HG03039 (cell line): ENCODE measurements at regions not wholly inside any gene's neighbourhood (a gene's known extent, or its start where the extent isn't known, plus 50 kb on each side); places are given as distances from the start of the nearest gene placed in this dataset.
"Not testable (repeated sequence)": the region's sequence is repeated elsewhere in the genome, so short reads cannot be mapped to it uniquely, and the experiment has no call there.

ENCODE experiments used
- ATAC-seq: cut with Tn5 transposase; IDR thresholded peaks from one replicate; pipeline ENCODE4 v1.9.1; 2021; ENCODE audit warnings: mild to moderate bottlenecking, moderate library complexity; ENCODE audit not compliant: unreplicated experiment

DNA sequence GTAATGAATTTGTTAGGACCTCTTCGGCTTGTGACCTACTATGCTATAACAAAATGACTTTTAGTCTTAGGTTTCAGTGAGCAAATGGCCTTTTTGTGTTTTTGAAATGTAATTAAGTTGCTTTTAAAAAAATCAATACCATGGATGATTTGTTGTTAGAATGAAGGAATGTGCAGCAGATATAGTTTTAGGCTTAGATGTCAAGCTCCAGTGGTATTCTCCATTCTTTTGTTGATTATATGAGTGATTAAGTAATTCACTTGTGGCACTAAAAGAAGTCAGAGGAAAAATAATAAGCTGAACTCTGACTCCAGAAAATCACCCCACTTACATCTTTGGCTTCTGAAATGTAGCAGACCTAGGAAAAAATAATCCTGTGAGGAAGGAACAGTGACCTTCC is 474.1 kb upstream of the MIS18BP1 start:
- no peak for ATAC-seq

- no peak for ATAC-seq
Measured at GRCh38 chr14:45721472-45721871, 468.5 kb upstream of the MIS18BP1 start.

- ATAC-seq, result no peak
Measured at GRCh38 chr14:45716572-45716971, 463.6 kb upstream of the MIS18BP1 start.

GRCh38 chr14:45715946-45716345 is 462.9 kb upstream of the MIS18BP1 start:
- ATAC-seq, result no peak

GRCh38 chr14:45709541-45709940 is 456.5 kb upstream of the MIS18BP1 start:
- ATAC-seq, result no peak

DNA sequence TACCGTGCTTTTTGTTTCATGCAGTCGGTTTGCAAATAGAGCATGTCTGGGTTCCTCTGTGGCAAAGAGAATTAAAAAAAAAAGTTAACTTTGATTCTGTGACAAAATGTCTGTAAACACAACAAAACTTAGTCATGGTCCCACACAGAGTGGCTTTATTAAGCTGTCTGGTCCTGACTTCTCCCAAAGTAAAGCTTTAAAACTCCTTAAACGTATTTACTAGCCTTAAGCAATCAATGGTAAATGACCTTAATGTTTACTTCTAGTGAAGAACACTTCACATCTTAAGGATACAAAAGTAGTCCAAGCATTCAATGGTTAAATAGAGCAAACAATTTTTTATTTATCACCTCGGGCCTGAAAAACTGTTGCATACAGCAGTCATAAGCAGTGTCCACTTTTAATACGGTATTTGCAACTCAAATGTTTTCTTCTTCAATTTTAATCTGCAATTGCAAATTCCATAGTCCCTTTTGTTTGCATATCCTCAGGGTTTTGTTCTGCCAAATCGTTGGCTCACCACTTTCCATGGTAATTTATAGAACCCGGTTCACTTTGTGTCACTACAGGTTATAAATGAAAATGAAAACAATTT is 453.0 kb upstream of the MIS18BP1 start:
- ATAC-seq, result no peak

DNA sequence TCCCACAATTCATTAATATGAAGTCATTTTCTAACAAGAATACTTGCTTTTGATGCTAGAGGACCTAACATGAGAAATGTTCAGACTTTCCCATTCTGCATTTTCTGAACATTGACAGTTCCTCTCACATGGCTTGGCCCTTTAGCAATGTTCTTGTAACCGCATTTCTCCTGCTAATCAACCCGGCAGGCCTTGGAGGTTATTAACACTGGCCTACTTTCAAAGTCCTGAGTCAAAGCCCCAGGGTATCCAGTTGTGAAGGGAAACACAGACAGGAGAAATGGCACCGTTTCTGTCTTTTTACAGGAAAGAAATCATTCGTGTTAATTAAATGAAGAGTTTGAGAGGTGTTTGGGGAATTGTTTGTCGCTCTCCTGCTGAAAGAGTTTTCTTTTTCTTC is 446.5 kb upstream of the MIS18BP1 start:
- ATAC-seq, result no peak

DNA sequence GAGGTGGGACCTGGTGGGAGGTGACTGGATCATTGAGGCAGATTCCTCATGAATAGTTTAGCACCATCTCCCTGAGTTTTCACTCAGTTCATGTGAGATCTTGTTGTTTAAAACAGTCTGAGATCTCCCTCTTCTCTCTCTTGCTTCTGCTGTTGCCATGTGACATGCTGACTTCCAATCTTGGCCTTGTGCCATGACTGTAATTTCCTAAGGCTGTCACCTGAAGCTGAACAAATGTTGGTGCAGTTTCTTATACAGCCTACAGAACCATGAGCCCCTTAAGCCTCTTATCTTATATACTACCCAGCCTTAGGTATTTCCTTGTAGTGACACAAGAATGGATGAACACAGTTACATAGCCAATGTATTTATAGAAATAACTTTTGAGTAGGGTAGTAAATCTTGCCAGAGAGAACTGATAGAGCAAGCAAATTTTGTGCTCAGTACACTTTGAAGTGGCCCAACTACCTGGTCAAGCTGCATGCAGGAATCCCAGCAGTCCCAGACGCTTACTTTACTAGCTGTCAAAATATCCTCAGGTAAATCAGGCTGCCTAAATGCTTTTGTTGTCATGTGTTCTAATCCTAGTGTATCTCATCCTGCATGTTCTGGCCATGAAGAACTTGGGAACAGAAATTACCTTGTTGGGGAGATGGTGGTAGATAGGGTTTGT is 445.6 kb upstream of the MIS18BP1 start:
- ATAC-seq, result no peak

DNA sequence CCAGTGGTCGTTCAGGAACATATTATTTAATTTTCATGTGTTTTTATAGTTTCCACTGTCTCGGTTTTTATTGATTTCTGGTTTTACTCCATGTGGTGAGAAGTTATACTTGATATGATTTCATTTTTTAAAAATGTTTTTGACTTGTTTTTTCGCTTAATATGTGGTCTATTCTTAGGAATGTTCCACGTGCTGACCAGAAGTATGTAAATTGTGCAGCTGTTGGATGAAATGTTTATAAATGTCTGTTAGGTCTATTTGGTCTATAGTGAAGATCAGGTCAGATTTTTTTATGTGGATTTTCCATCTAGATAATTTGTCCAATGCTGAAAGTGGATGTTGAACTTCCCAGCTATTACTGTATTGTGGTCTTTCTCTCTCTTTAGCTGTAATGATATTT is 433.8 kb upstream of the MIS18BP1 start:
- ATAC-seq, result no peak

GRCh38 chr14:45680531-45680930 is 427.5 kb upstream of the MIS18BP1 start:
- no peak for ATAC-seq

DNA sequence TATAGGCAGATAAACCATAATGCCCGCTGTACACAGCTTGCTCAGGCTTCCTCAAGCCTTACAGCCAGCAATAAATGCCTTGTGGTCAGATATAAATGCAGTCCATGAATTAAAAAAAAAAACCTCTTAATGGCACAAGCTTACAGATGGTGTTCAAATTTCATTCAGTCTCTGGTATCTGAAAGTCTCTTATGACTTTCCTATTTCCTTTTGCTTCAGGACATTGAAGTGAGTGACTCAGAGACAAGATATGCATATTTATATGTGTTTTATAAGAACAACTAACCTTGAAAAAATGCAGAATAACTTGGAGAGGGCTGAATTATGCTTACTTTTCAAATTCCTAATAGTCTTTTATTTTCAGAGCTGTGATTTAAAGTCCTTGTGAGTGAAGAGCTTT is 426.9 kb upstream of the MIS18BP1 start:
- no peak for ATAC-seq

DNA sequence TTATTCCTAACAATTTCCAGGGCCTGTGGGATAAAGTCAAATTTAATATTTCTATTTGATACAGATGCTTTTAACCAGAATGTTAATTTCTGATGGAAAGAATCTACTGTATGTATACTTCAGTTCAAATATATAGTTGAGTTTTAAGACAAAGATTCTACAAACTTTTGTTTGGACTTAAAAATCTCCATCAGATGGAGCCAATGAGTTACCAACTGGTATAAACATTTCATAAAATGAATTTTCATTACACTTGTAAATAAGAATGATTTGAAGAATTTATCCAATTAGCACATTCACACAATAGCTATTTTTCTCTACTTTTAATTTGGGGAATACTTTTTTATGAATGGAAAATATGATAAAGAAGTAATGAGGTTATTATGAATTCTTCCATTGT is 425.2 kb upstream of the MIS18BP1 start:
- ATAC-seq, result no peak

DNA sequence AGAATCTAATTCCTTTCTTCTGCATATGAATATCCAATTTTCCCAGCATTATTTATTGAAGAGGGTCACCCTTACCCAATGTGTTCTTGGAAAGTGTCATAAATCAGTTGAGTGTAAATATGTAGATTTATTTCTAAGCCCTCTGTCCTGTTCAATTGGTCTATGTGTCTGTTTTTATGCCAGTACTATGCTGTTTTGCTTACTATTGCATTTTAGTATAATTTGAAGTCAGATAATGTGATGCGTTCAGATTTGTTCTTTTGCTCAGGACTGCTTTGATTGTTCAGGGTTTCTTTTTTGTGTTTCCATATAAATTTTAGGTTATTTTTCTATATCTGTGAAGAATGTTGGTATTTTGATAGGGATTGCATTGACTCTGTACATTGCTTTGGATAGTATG is 420.4 kb upstream of the MIS18BP1 start:
- ATAC-seq, result no peak

GRCh38 chr14:45664668-45665356 is 411.8 kb upstream of the MIS18BP1 start:
- no peak for ATAC-seq

DNA sequence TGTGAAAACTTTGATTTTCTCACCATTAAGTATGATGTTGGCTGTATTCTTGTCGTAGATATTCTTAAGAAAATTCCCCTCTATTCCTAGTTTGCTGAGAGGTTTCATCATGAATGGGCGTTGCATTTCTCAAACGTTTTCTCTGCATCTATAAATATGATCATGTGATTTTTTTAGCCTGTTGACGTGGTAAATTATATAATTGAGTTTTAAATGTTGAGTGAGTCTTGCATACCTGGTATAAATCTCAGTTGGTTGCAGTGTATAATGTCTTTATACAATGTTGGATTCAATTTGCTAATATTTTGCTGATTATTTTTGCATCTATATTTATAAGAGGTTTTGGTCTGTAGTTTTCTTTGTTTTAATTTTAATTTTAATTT is 405.9 kb upstream of the MIS18BP1 start:
- no peak for ATAC-seq

DNA sequence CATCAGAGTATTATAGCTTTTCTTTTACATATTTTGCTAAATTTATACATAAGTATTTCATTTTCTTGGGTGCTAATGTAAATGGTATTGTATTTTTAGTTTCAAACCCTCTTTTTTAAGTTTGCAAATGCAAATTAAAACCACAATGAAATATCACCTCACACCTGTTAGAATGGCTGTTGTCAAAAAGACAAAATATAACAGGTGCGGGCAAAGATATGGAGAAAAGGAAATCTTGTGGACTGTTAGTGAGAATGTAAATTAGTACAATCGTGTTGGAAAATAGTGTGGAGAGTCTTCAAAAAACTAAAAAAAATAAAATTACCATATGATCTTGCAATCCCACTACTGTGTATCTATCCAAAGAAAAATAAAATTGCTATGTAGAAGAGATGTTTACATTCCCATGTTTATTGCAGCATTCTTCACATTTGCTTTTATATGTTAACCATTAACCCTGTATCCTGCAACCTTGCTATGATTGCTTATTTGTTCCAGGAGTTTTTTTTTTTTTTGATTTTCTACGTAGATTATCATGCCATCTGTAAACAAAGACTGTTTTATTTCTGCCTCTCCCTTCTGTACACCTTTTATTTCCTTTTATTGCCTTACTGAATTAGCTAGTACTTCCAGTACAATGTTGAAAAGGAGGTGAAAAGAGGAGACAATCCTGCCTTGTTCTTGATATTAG is 405.4 kb upstream of the MIS18BP1 start:
- ATAC-seq, result no peak

GRCh38 chr14:45651890-45652289 is 398.9 kb upstream of the MIS18BP1 start:
- no peak for ATAC-seq

DNA sequence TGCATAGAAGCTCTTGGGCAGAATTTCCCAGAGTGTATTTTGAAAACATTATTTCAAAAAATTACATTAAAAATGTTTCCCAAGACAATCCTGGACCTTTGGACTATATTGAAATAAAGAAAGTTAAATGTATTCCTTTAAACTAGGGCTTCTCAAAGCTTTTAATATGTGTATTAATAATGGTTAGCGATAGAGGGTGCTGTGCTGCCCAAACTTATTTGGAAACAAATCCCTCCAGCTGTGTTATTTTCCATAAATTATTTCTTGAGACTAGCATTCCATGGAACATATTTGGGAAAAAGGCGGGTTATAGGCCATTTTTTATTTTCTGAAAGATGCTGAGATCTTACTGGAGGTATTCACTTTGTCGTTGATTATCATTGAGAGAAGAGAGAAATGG is 397.8 kb upstream of the MIS18BP1 start:
- no peak for ATAC-seq

GRCh38 chr14:45649051-45649450 is 396.0 kb upstream of the MIS18BP1 start:
- no peak for ATAC-seq

GRCh38 chr14:45641541-45641940 is 388.5 kb upstream of the MIS18BP1 start:
- ATAC-seq, result no peak

DNA sequence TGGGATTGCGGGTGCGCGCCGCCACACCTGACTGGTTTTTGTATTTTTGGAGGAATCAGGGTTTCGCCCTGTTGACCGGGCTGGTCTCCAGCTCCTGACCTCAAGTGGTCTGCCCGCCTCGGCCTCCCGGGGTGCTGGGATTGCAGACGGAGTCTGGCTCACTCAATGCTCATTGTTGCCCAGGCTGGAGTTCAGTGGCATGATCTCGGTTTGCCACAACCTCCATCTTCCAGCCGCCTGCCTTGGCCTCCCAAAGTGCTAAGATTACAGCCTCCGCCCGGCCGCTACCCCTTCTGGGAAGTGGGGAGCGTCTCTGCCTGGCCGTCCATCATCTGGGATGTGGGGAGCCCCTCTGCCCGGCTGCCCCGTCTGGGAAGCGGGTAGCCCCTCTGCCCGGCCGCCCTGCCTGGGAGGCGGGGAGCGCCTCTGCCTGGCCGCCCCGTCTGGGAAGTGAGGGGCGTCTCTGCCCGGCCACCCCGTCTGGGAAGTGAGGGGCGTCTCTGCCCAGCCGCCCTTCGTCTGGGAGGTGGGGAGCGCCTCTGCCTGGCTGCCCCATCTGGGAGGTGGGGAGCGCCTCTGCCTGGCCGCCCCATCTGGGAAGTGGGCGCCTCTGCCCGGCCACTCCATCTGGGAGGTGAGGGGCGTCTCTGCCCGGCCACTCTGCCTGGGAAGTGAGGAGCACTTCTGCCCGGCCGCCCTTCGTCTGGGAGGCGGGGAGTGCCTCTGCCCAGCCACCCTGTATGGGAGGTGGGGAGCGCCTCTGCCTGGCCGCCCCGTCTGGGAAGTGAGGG is 381.8 kb upstream of the MIS18BP1 start:
- not testable (repeated sequence) for ATAC-seq
